Thoracic aorta (tissue), 2 donors: ENCODE measurements at regions not wholly inside any gene's neighbourhood (a gene's known extent, or its start where the extent isn't known, plus 50 kb on each side); places are given as distances from the start of the nearest gene placed in this dataset.

Experiments
- ATAC-seq: fragments of 150-250 bp; one replicate; pipeline ENCODE4 v1.8.0; 2017; ENCODE audit warnings: low read depth; ENCODE audit not compliant: insufficient number of reproducible peaks, low FRiP score
- DNase-seq: peaks from one replicate; pipeline ENCODE4 v3.0.0-alpha.2; 2020; ENCODE audit warnings: low spot score
- H3K27ac ChIP-seq, 2 donors: fragments of 200-600 bp; sonication (generic); 1 replicate in 1 of 2; 2 replicates in 1 of 2; pipeline ENCODE4 v1.5.1; 2016; ENCODE audit warnings: mild to moderate bottlenecking in 2 of 2, moderate library complexity in 2 of 2
- H3K27me3 ChIP-seq: fragments of 200-600 bp; sonication (generic); replicated peaks from 2 replicates; pipeline ENCODE4 v1.6.0; 2016; ENCODE audit warnings: mild to moderate bottlenecking; ENCODE audit not compliant: insufficient read depth
- H3K36me3 ChIP-seq: fragments of 200-600 bp; sonication (generic); one replicate; pipeline ENCODE4 v1.5.1; 2016
- H3K4me1 ChIP-seq, 2 donors: fragments of 200-600 bp; sonication (generic); 1 replicate in 1 of 2; 2 replicates in 1 of 2; pipeline versions ENCODE4 v1.5.1 to v1.6.0; 2016; ENCODE audit warnings: low read depth in 2 of 2, mild to moderate bottlenecking in 1 of 2; ENCODE audit not compliant: control insufficient read depth in 1 of 2
- H3K4me3 ChIP-seq: fragments of 200-600 bp; sonication (generic); 2 replicates; pipeline ENCODE4 v1.5.1; 2016; ENCODE audit warnings: mild to moderate bottlenecking
- H3K9me3 ChIP-seq: fragments of 200-600 bp; sonication (generic); 2 replicates; pipeline ENCODE4 v1.5.1; 2016
- TF ChIP-seq, protein P1 (sequence below): fragments of 200-600 bp; sonication (generic); IDR thresholded peaks from one replicate; pipeline ENCODE4 v1.5.1; 2019; ENCODE audit warnings: antibody characterized with exemption

DNA sequence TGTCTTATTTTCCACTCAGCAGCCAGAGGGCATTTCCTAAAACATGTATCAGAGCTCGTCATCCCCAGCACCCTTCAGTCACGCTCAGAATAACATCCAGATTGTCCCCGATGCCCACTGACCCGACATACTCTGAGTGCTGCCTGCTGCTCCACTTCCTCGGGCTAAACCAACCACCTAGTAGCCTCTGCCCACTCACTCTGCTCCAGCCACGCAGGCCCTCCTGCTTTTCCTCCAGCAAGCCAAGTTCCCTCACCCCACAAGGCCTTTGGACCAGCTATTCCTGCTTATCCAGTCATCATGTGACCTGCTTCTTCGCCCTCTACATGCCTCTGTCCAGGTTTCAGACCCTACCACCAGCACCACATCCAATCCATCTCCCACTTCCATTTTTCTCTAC, 454.2 kb downstream of the CD83 start:
- no peaks in the 10 kb centered on the region for H3K27me3 ChIP-seq
- DNase-seq (no peak), ATAC-seq (no peak)
- H3K27ac ChIP-seq, result no peak overlapping the region
- H3K4me1 ChIP-seq, result no peaks in the 10 kb centered on the region
- H3K4me3 ChIP-seq, result no peak overlapping the region
- TF ChIP-seq, protein P1, sequence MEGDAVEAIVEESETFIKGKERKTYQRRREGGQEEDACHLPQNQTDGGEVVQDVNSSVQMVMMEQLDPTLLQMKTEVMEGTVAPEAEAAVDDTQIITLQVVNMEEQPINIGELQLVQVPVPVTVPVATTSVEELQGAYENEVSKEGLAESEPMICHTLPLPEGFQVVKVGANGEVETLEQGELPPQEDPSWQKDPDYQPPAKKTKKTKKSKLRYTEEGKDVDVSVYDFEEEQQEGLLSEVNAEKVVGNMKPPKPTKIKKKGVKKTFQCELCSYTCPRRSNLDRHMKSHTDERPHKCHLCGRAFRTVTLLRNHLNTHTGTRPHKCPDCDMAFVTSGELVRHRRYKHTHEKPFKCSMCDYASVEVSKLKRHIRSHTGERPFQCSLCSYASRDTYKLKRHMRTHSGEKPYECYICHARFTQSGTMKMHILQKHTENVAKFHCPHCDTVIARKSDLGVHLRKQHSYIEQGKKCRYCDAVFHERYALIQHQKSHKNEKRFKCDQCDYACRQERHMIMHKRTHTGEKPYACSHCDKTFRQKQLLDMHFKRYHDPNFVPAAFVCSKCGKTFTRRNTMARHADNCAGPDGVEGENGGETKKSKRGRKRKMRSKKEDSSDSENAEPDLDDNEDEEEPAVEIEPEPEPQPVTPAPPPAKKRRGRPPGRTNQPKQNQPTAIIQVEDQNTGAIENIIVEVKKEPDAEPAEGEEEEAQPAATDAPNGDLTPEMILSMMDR, result no peak
- H3K36me3 ChIP-seq, result no peaks in the 10 kb centered on the region
- H3K9me3 ChIP-seq, result no peaks in the 10 kb centered on the region

DNA sequence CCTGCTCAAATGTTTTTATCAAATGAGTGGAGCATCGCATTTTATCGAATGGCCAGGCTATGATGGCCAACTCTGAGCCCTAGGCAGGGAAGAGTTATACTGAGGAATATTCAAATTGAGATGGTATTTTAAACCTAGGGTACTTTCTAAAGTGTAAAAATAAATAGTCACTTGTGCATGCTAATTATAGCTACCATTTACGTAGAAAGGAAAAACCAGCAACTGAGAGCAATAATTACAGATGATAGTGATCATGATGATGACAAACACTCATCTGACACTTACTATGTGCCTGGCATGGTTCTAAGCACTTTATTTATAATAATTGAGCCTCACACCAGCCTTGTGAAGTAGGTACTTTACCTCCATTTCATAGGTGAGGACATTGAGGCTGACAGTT, 455.7 kb downstream of the CD83 start:
- no peak for ATAC-seq
- Histone ChIP-seq H3K36me3 (no peaks in the 10 kb centered on the region), H3K27me3 (no peaks in the 10 kb centered on the region), H3K4me1 (no peaks in the 10 kb centered on the region), H3K4me3 (no peak overlapping the region), H3K9me3 (no peaks in the 10 kb centered on the region), H3K27ac (no peak overlapping the region)
- no peak for DNase-seq
- TF ChIP-seq, protein P1, result no peak

GRCh38 chr6:14573703-14574290, 456.2 kb downstream of the CD83 start:
- DNase-seq (no peak), ATAC-seq (no peak)
- Histone ChIP-seq H3K4me3 (no peak overlapping the region), H3K4me1 (no peaks in the 10 kb centered on the region), H3K27ac (no peak overlapping the region), H3K9me3 (no peaks in the 10 kb centered on the region), H3K36me3 (no peaks in the 10 kb centered on the region), H3K27me3 (no peaks in the 10 kb centered on the region)
- TF ChIP-seq, protein P1, result no peak

DNA sequence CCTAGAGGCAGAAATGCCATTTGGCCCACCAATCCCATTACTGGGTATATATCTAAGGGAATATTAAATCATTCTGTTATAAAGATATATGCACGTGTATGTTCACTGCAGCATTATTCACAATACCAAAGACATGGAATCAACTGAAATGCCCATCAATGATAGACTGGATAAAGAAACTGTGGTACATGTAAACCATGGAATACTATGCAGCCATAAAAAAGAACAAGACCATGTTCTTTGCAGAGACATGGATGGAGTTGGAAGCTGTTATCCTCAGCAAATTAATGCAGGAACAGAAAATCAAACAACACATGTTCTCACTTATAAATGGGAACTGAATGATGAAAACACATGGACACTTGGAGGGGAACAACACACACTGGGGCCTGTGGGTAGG, 458.4 kb downstream of the CD83 start:
- no peaks in the 10 kb centered on the region for H3K9me3 ChIP-seq
- no peaks in the 10 kb centered on the region for H3K27me3 ChIP-seq
- no peaks in the 10 kb centered on the region for H3K36me3 ChIP-seq
- ATAC-seq (no peak), DNase-seq (no peak)
- H3K4me1 ChIP-seq, result no peaks in the 10 kb centered on the region
- no peak overlapping the region for H3K27ac ChIP-seq
- no peak overlapping the region for H3K4me3 ChIP-seq
- TF ChIP-seq, protein P1, result no peak

- no peak for ATAC-seq
- H3K27ac ChIP-seq, result no peak overlapping the region
- no peaks in the 10 kb centered on the region for H3K27me3 ChIP-seq
- H3K9me3 ChIP-seq, result no peaks in the 10 kb centered on the region
- no peaks in the 10 kb centered on the region for H3K4me1 ChIP-seq
- TF ChIP-seq, protein P1, result no peak
- no peaks in the 10 kb centered on the region for H3K36me3 ChIP-seq
- DNase-seq, result no peak
- H3K4me3 ChIP-seq, result no peak overlapping the region
Observed at GRCh38 chr6:14578994-14579393, 461.4 kb downstream of the CD83 start.
